Bone marrow (tissue), 2 donors: ENCODE measurements at regions not wholly inside any gene's neighbourhood (a gene's known extent, or its start where the extent isn't known, plus 50 kb on each side); places are given as distances from the start of the nearest gene placed in this dataset.
"Not testable (repeated sequence)": the region's sequence is repeated elsewhere in the genome, so short reads cannot be mapped to it uniquely, and the experiment has no call there.

Source experiments
- DNase-seq, 2 donors: peaks; one replicate each; lab custom pipeline; 2025; lab: John Stamatoyannopoulos, UW

- DNase-seq = no peak
Measured at GRCh38 chr18:997499-997898, 92.8 kb downstream of the ADCYAP1 start.

- DNase-seq = no peak
Measured at GRCh38 chr18:998936-999335, 94.3 kb downstream of the ADCYAP1 start.

GRCh38 chr18:1002653-1003178, 98.0 kb downstream of the ADCYAP1 start:
- DNase-seq = no peak

GRCh38 chr18:1003499-1003898, 98.8 kb downstream of the ADCYAP1 start:
- DNase-seq = no peak

GRCh38 chr18:1006304-1006703, 101.6 kb downstream of the ADCYAP1 start:
- no peak for DNase-seq

GRCh38 chr18:1006965-1007364, 102.3 kb downstream of the ADCYAP1 start:
- DNase-seq = no peak

GRCh38 chr18:1011349-1011748, 106.7 kb downstream of the ADCYAP1 start:
- no peak for DNase-seq

GRCh38 chr18:1012775-1013174, 108.1 kb downstream of the ADCYAP1 start:
- DNase-seq = no peak

GRCh38 chr18:1013951-1014350, 109.3 kb downstream of the ADCYAP1 start:
- no peak for DNase-seq

GRCh38 chr18:1014509-1014908, 109.8 kb downstream of the ADCYAP1 start:
- no peak for DNase-seq

GRCh38 chr18:1014951-1015624, 110.4 kb downstream of the ADCYAP1 start:
- DNase-seq = no peak

GRCh38 chr18:1015777-1016176, 111.1 kb downstream of the ADCYAP1 start:
- no peak for DNase-seq

GRCh38 chr18:1017227-1018058, 112.8 kb downstream of the ADCYAP1 start:
- DNase-seq = no peak

- DNase-seq = no peak
Measured at GRCh38 chr18:1018181-1018681, 113.6 kb downstream of the ADCYAP1 start.

GRCh38 chr18:1019191-1019590, 114.5 kb downstream of the ADCYAP1 start:
- no peak for DNase-seq

GRCh38 chr18:1020731-1021344, 116.2 kb downstream of the ADCYAP1 start:
- DNase-seq = no peak

- DNase-seq = no peak
Measured at GRCh38 chr18:1026930-1027329, 122.3 kb downstream of the ADCYAP1 start.

GRCh38 chr18:1033092-1033491, 128.4 kb downstream of the ADCYAP1 start:
- DNase-seq = not testable (repeated sequence)

GRCh38 chr18:1034971-1035370, 130.3 kb downstream of the ADCYAP1 start:
- DNase-seq = no peak

GRCh38 chr18:1036926-1037325, 132.3 kb downstream of the ADCYAP1 start:
- no peak for DNase-seq

- DNase-seq = no peak
Measured at GRCh38 chr18:1037776-1038175, 133.1 kb downstream of the ADCYAP1 start.

GRCh38 chr18:1039421-1039820, 134.8 kb downstream of the ADCYAP1 start:
- DNase-seq = no peak

- not testable (repeated sequence) for DNase-seq
Measured at GRCh38 chr18:1043039-1043438, 138.4 kb downstream of the ADCYAP1 start.
